PC-3 (cell line): ENCODE measurements at regions not wholly inside any gene's neighbourhood (a gene's known extent, or its start where the extent isn't known, plus 50 kb on each side); places are given as distances from the start of the nearest gene placed in this dataset.

Source experiments
- ATAC-seq: fragments of 200-7000 bp; cut with Tn5 transposase; 2 replicates; pipeline ENCODE4 v1.9.1; 2020; ENCODE audit warnings: mild to moderate bottlenecking, moderate library complexity
- BruUV-seq: library from RNA; stranded (reverse); fragments of 400-500 nt; replicated peaks from 2 replicates; lab custom pipeline; 2021; lab: Mats Ljungman, UMichigan
- CTCF ChIA-PET: fragments of 300-600 bp; sonication (Branson Sonifier 250); formaldehyde crosslinking; loops from one replicate; lab custom pipeline; 2022; ENCODE audit warnings: antibody characterized with exemption; lab: Charles Lee
- POLR2A ChIA-PET: fragments of 300-600 bp; sonication (Branson Sonifier 250); formaldehyde crosslinking; loops from one replicate; lab custom pipeline; 2022; ENCODE audit warnings: antibody characterized with exemption; ENCODE audit not compliant: unreplicated experiment; lab: Charles Lee
- DNase-seq: peaks from one replicate; pipeline ENCODE4 v3.0.0-alpha.2; 2015
- H2AFZ ChIP-seq: fragments of 300-600 bp; sonication (generic); 2 replicates; pipeline ENCODE4 v1.6.0; 2016; ENCODE audit warnings: antibody characterized with exemption, low read length
- H3F3A ChIP-seq: fragments of 300-600 bp; sonication (generic); one replicate; pipeline ENCODE4 v1.6.0; 2017; ENCODE audit warnings: antibody characterized with exemption, low read length, control low read depth, mild to moderate bottlenecking; ENCODE audit not compliant: unreplicated experiment
- H3K27ac ChIP-seq: fragments of 300-600 bp; sonication (generic); 2 replicates; pipeline ENCODE4 v1.5.1; 2016; ENCODE audit warnings: mild to moderate bottlenecking, low read length
- H3K27me3 ChIP-seq: fragments of 300-600 bp; sonication (generic); 2 replicates; pipeline ENCODE4 v1.6.1; 2016; ENCODE audit warnings: low read length, mixed read lengths
- H3K36me3 ChIP-seq: fragments of 300-600 bp; sonication (generic); 2 replicates; pipeline ENCODE4 v1.6.1; 2016; ENCODE audit warnings: low read depth, mixed run types, low read length, mixed read lengths
- H3K4me1 ChIP-seq: fragments of 300-600 bp; sonication (generic); 2 replicates; pipeline ENCODE4 v1.5.1; 2016; ENCODE audit warnings: low read length; ENCODE audit not compliant: insufficient read depth
- H3K4me2 ChIP-seq: fragments of 300-600 bp; sonication (generic); 2 replicates; pipeline ENCODE4 v1.6.0; 2016; ENCODE audit warnings: low read length
- H3K4me3 ChIP-seq: fragments of 300-600 bp; sonication (generic); 2 replicates; pipeline ENCODE4 v1.5.1; 2016; ENCODE audit warnings: mild to moderate bottlenecking, low read length, mixed read lengths
- H3K79me2 ChIP-seq: fragments of 300-600 bp; sonication (generic); 2 replicates; pipeline ENCODE4 v1.6.1; 2017; ENCODE audit warnings: low read length, mixed read lengths
- H3K9ac ChIP-seq: fragments of 300-600 bp; sonication (generic); 2 replicates; pipeline ENCODE4 v1.6.0; 2016; ENCODE audit warnings: mild to moderate bottlenecking, low read length
- H3K9me2 ChIP-seq: fragments of 300-600 bp; sonication (generic); replicated peaks from 2 replicates; pipeline ENCODE4 v1.6.1; 2016; ENCODE audit warnings: mixed run types, low read length, mixed read lengths
- H3K9me3 ChIP-seq: fragments of 300-600 bp; sonication (generic); 2 replicates; pipeline ENCODE4 v1.6.1; 2016; ENCODE audit warnings: low read length, mixed read lengths
- H4K20me1 ChIP-seq: fragments of 300-600 bp; sonication (generic); 2 replicates; pipeline ENCODE4 v1.6.1; 2016; ENCODE audit warnings: low read length, mixed read lengths
- CTCF ChIP-seq: fragments of 300-600 bp; sonication (generic); conservative IDR thresholded peaks from 2 replicates; pipeline ENCODE4 v1.5.1; 2017; ENCODE audit warnings: antibody characterized with exemption, low read depth, mild to moderate bottlenecking, low read length
- EZH2 ChIP-seq: fragments of 300-600 bp; sonication (generic); IDR thresholded peaks from one replicate; pipeline ENCODE4 v1.6.1; 2017; ENCODE audit warnings: antibody characterized with exemption, mild to moderate bottlenecking, low read length; ENCODE audit not compliant: unreplicated experiment
- EZH2phosphoT487 ChIP-seq: fragments of 300-600 bp; sonication (generic); IDR thresholded peaks from 2 replicates; pipeline ENCODE4 v1.6.1; 2018; ENCODE audit warnings: mild to moderate bottlenecking, antibody characterized with exemption, low read length, borderline replicate concordance
- intact Hi-C: fragments of 100-400 bp; cut with micrococcal nuclease; formaldehyde crosslinking; loops from 2 replicates; pipeline ENCODE4 v1.9.0; 2023

- Histone ChIP-seq H3K4me2 (no peak overlapping the region), H3K4me3 (no peak overlapping the region), H3K36me3 (no peaks in the 10 kb centered on the region), H3F3A (no peaks in the 10 kb centered on the region), H4K20me1 (no peaks in the 10 kb centered on the region), H3K4me1 (no peaks in the 10 kb centered on the region), H3K27me3 (no peaks in the 10 kb centered on the region), H2AFZ (no peak overlapping the region), H3K9me2 (no peaks in the 10 kb centered on the region), H3K27ac (no peak overlapping the region), H3K9ac (no peak overlapping the region), H3K79me2 (no peaks in the 10 kb centered on the region), H3K9me3 (no peaks in the 10 kb centered on the region)
- CTCF ChIA-PET, result no interaction called here
- TF ChIP-seq CTCF (no peak), EZH2 (no peak), EZH2phosphoT487 (no peak)
- no TSS peak for BruUV-seq
- intact Hi-C loops, result no loop called here
- DNase-seq (no peak), ATAC-seq (no peak)
- POLR2A ChIA-PET, result no interaction called here
Measured at GRCh38 chr3:124274051-124274450, 282.1 kb upstream of the ROPN1 start.

GRCh38 chr3:124275412-124275811 lies 283.5 kb upstream of the ROPN1 start:
- DNase-seq (no peak), ATAC-seq (no peak)
- ChIA-PET POLR2A (no interaction called here), CTCF (no interaction called here)
- Histone ChIP-seq H3F3A (no peaks in the 10 kb centered on the region), H4K20me1 (no peaks in the 10 kb centered on the region), H3K4me3 (no peak overlapping the region), H3K27ac (no peak overlapping the region), H3K36me3 (no peaks in the 10 kb centered on the region), H3K4me2 (no peak overlapping the region), H3K9me3 (no peaks in the 10 kb centered on the region), H3K79me2 (no peaks in the 10 kb centered on the region), H3K9ac (no peak overlapping the region), H3K4me1 (no peaks in the 10 kb centered on the region), H3K27me3 (no peaks in the 10 kb centered on the region), H3K9me2 (no peaks in the 10 kb centered on the region), H2AFZ (no peak overlapping the region)
- intact Hi-C loops, result no loop called here
- no peak for TF ChIP-seq EZH2
- no peak for TF ChIP-seq EZH2phosphoT487
- no peak for TF ChIP-seq CTCF
- BruUV-seq, result no TSS peak

GRCh38 chr3:124276133-124276532 lies 284.2 kb upstream of the ROPN1 start:
- H3K4me3 ChIP-seq, result no peak overlapping the region
- BruUV-seq, result no TSS peak
- H3K4me1 ChIP-seq, result no peaks in the 10 kb centered on the region
- H3K27ac ChIP-seq, result no peak overlapping the region
- H3F3A ChIP-seq, result no peaks in the 10 kb centered on the region
- no peaks in the 10 kb centered on the region for H3K36me3 ChIP-seq
- POLR2A ChIA-PET, result no interaction called here
- ATAC-seq (no peak), DNase-seq (no peak)
- no peaks in the 10 kb centered on the region for H3K27me3 ChIP-seq
- TF ChIP-seq CTCF, result no peak
- no peak for TF ChIP-seq EZH2phosphoT487
- no peak for TF ChIP-seq EZH2
- H4K20me1 ChIP-seq, result no peaks in the 10 kb centered on the region
- no peaks in the 10 kb centered on the region for H3K9me3 ChIP-seq
- CTCF ChIA-PET, result no interaction called here
- no peaks in the 10 kb centered on the region for H3K9me2 ChIP-seq
- H3K79me2 ChIP-seq, result no peaks in the 10 kb centered on the region
- H3K4me2 ChIP-seq, result no peak overlapping the region
- no peak overlapping the region for H2AFZ ChIP-seq
- H3K9ac ChIP-seq, result no peak overlapping the region
- intact Hi-C loops, result no loop called here
